ELR (cell line): ENCODE measurements at regions not wholly inside any gene's neighbourhood (a gene's known extent, or its start where the extent isn't known, plus 50 kb on each side); places are given as distances from the start of the nearest gene placed in this dataset.
"Not testable (repeated sequence)": the region's sequence is repeated elsewhere in the genome, so short reads cannot be mapped to it uniquely, and the experiment has no call there.

Experiments
- DNase-seq: peaks from one replicate; pipeline ENCODE4 v3.0.0-alpha.2; 2015; ENCODE audit warnings: low read depth

DNA sequence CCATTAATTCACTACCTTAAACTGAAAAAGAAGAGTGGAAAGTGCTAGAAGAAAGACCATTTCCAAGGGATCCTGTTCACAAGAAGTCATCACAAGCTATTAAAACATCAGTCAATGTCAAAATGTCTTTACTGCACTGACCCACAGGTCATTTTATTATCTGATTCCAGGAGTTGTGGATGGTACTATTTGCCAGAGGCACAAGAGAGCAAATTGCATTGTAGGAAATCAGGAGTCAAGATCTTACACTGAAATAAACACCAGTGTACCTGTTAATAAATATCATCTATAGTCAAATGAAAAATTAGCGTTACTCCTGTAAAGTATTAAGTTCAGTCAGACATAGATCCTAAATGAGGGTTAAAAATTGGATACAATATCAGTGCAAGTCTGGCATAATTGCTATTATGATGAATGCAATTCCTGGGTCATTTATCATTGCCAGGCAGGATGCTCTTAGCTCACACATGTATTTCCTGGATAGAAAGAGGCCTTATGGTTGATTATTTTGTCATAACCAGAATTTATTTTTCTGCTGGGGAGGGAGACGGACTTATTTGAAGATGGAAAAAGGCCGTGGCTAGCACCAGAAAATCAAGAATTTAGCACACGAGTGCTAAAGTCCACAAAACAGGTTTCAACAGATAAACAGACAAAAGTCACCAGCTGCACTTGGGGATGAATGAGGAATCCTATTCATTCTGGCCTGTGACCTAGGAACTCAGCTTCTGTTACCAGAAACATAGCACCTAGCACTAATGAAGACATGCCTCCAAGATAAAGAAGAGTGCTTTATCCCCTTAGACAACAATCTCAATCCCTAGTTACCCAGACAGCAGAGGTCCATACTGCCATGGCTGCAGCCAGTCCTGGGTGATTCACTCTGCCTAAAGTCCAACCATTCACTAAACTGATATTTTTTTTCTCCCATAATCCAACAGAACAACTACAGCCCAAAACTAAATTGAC, 683.1 kb upstream of the POM121L12 start:
- no peak for DNase-seq

GRCh38 chr7:52344015-52344414, 691.4 kb upstream of the POM121L12 start:
- DNase-seq, result no peak

DNA sequence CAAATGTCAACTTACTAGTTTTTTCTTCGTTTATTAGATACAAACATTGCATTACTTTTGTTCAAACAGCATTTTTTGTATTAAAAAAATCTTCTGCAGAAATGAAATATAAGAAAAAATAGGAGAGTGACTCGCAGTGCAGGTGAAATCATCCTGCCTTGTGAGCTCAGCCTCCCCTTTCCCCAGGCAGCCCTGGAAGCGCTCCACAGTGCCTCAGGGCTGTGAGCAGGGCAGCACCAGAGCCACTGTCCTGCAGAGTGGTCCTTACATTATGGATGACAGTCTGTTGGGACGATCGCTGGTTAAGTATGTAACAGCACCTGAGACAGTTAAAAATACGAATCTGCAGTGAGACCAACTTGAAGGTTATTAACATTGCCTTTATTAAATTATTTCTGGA, 695.4 kb upstream of the POM121L12 start:
- DNase-seq, result no peak

GRCh38 chr7:52328328-52328727, 707.1 kb upstream of the POM121L12 start:
- not testable (repeated sequence) for DNase-seq

DNA sequence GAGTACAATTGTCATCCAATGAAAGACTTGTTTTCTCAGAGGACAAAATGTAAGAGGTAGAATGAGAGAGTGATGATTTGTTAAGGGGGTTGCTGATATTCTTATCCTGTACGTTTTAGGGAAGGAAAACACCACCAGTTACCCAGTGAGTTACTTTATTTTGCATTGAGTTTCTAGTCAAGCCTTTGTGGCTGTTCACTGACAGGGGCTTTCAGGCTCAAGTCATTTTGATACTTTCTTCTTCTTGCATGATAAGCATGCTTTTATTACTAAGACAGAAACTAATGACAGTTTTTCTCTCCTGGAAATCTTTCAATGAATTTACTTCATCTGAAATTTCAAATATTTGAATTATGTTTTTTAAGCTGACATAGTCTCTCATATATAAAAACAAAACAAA, 710.2 kb upstream of the POM121L12 start:
- no peak for DNase-seq

GRCh38 chr7:52323202-52323746, 712.2 kb upstream of the POM121L12 start:
- DNase-seq, result no peak

GRCh38 chr7:52320610-52321009, 714.8 kb upstream of the POM121L12 start:
- no peak for DNase-seq

DNA sequence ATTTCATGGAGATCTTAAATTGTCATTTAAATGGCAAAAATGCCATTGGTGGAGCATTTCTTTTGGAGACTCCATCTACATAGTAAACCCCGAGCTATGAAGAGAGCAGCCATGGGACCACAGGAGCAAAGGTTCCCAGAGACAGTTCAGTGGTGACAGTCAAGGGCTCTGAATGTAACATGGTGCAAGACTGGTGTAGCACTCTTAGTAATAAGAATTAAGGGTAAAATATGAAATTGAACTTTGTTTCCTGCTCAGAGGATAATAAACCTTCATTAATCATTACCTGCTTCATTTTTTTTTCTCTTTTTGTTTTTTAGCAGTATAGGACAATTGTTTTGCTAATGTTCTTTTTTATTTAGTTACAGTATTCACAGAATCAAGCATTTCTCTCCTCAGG, 717.5 kb upstream of the POM121L12 start:
- no peak for DNase-seq

- no peak for DNase-seq
Measured at GRCh38 chr7:52311886-52312285, 723.5 kb upstream of the POM121L12 start.

DNA sequence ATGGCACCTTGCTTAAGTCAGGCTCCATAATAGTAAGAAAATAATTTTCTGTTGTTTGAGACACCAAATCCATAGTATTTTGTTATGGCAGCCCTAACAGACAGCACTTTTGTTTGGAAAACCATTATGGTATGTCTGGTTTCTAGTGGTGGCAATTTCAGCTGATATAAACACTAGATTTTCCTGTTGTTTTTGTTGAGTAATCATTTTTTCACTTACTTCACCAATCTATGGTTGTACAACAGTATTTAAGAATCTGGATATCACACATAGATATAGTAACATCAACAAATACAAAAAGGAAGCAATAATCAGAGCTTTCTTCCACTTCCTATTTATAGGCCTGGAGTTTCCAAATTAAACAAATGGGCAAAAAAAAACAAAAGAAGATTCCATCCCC, 725.8 kb upstream of the POM121L12 start:
- no peak for DNase-seq

DNA sequence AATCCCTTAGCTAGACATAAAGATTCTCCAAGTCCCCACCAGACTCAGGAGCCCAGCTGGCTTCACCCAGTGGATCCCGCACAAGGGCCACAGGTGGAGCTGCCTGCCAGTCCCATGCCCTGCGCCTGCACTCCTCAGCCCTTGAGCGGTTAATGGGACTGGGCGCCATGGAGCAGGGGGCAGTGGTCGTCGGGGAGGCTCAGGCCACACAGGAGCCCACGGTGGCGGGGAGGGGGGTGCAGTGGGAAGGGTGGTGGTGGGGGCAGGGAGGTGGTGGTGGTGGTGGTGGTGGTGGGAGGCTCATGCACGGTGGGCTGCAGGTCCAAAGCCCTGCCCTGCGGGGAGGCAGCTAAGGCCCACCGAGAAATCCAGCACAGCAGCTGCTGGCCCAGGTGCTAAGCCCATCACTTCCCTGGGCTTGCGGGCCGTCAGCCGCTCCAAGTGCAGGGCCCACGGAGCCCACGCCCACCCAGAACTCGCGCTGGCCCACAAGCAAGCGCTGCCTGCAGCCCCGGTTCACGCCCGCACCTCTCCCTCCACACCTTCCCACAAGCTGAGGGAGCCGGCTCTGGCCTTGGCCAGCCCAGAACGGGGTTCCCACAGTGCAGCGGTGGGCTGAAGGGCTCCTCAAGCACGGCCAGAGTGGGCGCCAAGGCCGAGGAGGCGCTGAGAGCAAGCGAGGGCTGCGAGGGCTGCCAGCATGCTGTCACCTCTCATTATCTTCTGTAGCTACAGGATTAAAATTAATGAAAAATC, 732.5 kb upstream of the POM121L12 start:
- DNase-seq, result no peak

- no peak for DNase-seq
Measured at GRCh38 chr7:52297128-52297527, 738.3 kb upstream of the POM121L12 start.

- no peak for DNase-seq
Measured at GRCh38 chr7:52294942-52295341, 740.5 kb upstream of the POM121L12 start.

DNA sequence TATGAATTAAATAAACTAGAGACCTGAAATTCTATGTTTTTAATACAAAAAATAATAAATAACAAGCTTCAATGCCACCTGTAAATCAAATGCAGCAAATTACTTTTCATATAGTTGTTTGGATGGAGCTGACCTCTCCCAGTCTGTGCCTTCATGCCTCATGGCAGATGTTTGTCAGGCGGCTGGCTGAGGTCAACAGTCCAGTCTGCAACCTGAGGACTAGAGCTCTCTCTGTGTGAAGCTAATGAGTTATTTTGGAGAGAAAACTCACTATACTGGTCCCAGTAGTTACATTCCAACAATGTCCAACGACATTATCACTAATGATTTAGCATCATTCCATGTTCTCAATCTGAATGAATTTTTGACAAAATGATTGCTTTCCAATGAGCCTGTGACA, 746.2 kb upstream of the POM121L12 start:
- no peak for DNase-seq

DNA sequence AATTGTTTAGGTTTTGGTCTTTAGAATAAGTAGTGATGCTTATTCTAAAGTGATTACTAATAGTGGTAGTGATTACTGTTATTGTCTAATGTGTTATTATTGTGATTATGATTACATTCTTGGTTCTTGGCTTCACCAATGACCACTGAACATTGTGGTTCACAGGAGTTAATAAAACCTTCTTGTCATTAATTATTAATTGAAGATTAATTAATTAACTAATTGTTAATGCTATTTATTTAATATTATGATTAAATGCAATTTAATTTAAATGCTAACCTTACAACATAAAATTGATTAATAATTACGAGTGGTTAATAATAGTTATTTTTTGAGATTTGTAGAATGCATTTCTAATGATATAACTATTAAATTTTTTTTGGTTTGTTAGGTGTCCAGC, 747.7 kb upstream of the POM121L12 start:
- no peak for DNase-seq

- no peak for DNase-seq
Measured at GRCh38 chr7:52285689-52286088, 749.7 kb upstream of the POM121L12 start.

DNA sequence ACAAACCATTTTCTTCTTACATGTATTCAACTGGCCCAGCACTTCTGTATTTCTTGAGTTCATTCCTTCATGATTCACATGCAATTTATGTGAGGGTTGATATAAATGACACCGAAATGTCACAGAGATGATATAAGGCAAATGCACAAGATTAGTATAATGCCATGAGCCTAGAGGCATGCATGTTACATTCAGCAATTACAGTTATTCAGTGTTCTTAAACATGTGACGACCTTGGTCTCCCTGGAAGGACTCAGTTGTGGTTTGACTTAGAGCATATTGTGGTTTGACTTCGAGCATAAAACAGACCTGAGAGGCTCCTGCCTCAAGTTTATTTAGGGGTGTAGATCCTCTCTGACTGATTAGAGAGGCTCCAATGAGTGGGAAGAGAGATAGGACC, 752.1 kb upstream of the POM121L12 start:
- no peak for DNase-seq

DNA sequence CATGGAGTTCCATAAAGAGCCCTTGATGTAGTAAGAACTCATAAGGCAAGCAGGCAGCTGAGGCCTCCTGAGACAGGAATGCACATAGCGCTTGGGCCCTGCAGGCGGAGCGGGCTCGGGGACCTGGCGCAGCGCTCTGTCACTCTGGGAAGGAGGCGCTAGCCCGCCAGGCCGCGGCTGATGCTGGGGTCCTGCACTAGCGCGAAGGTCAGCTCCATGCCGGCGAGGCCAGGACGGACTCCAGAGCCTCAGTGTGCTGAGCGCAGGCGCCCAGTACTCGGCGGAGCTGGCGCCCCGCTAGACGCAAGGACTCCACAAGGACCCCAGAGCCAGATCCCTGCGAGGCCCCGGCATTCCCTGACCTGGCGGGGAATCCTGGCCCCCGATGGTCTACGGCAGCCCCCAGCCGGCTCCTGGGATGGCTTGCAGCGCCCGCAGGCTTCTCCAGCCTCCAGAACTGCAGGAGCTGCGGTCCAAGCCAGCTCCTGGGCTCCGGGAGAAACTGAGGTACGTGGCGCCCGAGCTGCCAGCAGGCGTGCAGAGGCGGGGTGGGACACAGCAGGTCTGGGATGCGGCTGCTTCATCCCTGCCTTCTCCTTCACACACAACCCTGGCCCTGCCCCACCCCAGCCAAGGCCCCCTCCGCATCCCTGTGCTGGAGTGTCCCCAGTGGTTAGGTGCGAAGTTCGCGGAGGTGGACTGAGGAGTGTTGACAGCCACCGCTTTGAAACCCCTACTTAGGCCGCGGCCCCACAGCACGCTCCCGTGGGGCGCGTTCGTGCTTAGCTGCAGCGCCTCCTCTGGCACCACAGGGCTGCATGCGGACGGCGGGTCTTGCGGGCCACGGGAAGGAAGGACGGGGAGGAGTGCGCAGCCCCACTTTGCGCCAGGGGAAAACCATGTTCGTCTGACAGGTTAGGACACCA, 761.5 kb upstream of the POM121L12 start:
- no peak for DNase-seq

DNA sequence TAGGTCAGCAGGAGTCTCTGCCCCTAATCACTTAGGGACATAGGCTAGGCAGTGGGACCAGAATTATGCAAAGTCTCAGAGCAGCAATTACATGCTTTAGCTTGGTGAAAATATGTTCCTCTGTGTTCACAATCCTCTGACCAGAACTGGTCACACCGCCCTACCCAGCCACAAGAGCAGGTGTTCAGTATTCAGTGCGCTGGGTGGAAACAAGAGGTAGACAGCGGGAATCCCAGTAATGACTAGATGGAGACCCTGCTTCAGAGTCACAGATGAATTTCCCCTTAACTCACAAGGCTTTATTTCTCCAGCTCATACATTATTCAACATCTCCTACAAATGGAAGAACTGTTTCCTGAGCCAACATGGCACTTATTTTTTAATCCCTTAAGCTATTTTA, 763.7 kb upstream of the POM121L12 start:
- no peak for DNase-seq

GRCh38 chr7:52270301-52270700, 765.1 kb upstream of the POM121L12 start:
- DNase-seq, result no peak

GRCh38 chr7:52269669-52270068, 765.8 kb upstream of the POM121L12 start:
- DNase-seq, result no peak

- no peak for DNase-seq
Measured at GRCh38 chr7:52261057-52261456, 774.4 kb upstream of the POM121L12 start.
